B cell (primary cell): ENCODE measurements at regions not wholly inside any gene's neighbourhood (a gene's known extent, or its start where the extent isn't known, plus 50 kb on each side); places are given as distances from the start of the nearest gene placed in this dataset.

Source experiments
- ATAC-seq: fragments of 200-7000 bp; cut with Tn5 transposase; one replicate; pipeline ENCODE4 v1.10.0; 2021; ENCODE audit warnings: low read depth, mild to moderate bottlenecking, moderate number of reproducible peaks, moderate library complexity
- CTCF ChIA-PET: fragments of 350-600 bp; sonication (Branson Sonifier 250); formaldehyde crosslinking; loops from one replicate; lab custom pipeline; 2021; ENCODE audit warnings: antibody characterized with exemption, inconsistent platforms; lab: Charles Lee
- POLR2A ChIA-PET: fragments of 350-600 bp; sonication (Branson Sonifier 250); formaldehyde crosslinking; loops from one replicate; lab custom pipeline; 2021; ENCODE audit warnings: antibody characterized with exemption; lab: Charles Lee
- DNase-seq: peaks from one replicate; pipeline ENCODE4 v3.0.0; 2013
- H2AFZ ChIP-seq: 2 replicates; pipeline ENCODE4 v1.6.1; 2012; ENCODE audit warnings: mild to moderate bottlenecking, low read depth, low read length; ENCODE audit not compliant: insufficient read depth, poor library complexity, severe bottlenecking
- H3K27ac ChIP-seq, 2 donors: 1 replicate in 1 of 2; 2 replicates in 1 of 2; pipeline ENCODE4 v1.5.1; 2012 to 2013; ENCODE audit warnings: low read length in 2 of 2, mild to moderate bottlenecking in 2 of 2, moderate library complexity in 1 of 2
- H3K27me3 ChIP-seq, 4 experiments: fragments of 200-600 bp in 1 of 4; sonication (generic) in 1 of 4; replicated peaks in 1 of 4; 1 replicate in 2 of 4; 2 replicates in 2 of 4; pipeline versions ENCODE4 v1.6.1 to v1.7.0; 2013 to 2016; ENCODE audit warnings: low read length in 3 of 4, mild to moderate bottlenecking in 2 of 4, mixed read lengths in 1 of 4, moderate library complexity in 1 of 4; ENCODE audit not compliant: insufficient read depth in 4 of 4, control insufficient read depth in 3 of 4; ENCODE audit errors: control extremely low read depth in 1 of 4
- H3K36me3 ChIP-seq, 2 experiments: replicated peaks in 1 of 2; 1 replicate in 1 of 2; 2 replicates in 1 of 2; pipeline versions ENCODE4 v1.6.1 to v1.7.1; 2013; ENCODE audit warnings: low read length in 1 of 2; ENCODE audit not compliant: insufficient read depth in 2 of 2, control insufficient read depth in 1 of 2; ENCODE audit errors: control extremely low read depth in 1 of 2, extremely low read depth in 1 of 2
- H3K4me1 ChIP-seq, 2 donors: fragments of 200-600 bp in 1 of 2; sonication (generic) in 1 of 2; 1 replicate in 1 of 2; 2 replicates in 1 of 2; pipeline versions ENCODE4 v1.5.1 to v1.6.1; 2013 to 2017; ENCODE audit warnings: low read length in 2 of 2; ENCODE audit not compliant: control insufficient read depth in 2 of 2, insufficient read depth in 2 of 2
- H3K4me2 ChIP-seq: replicated peaks from 2 replicates; pipeline ENCODE3; 2012; ENCODE audit warnings: mild to moderate bottlenecking, low read depth, low read length; ENCODE audit not compliant: poor library complexity, severe bottlenecking
- H3K4me3 ChIP-seq, 5 experiments: fragments of 200-600 bp in 1 of 5; sonication (generic) in 1 of 5; 1 replicate in 3 of 5; 2 replicates in 2 of 5; pipeline versions ENCODE4 v1.5.1 to v1.7.0; 2011 to 2016; ENCODE audit warnings: low read length in 4 of 5, mild to moderate bottlenecking in 4 of 5, low read depth in 2 of 5, control low read depth in 1 of 5, moderate library complexity in 1 of 5; ENCODE audit not compliant: insufficient read depth in 1 of 5; ENCODE audit errors: control extremely low read depth in 1 of 5, extremely low read depth in 1 of 5
- H3K79me2 ChIP-seq: fragments of 200-600 bp; sonication (generic); one replicate; pipeline ENCODE4 v1.6.0; 2016; ENCODE audit warnings: low read length; ENCODE audit not compliant: control insufficient read depth, insufficient read depth
- H3K9ac ChIP-seq: fragments of 200-600 bp; sonication (generic); 2 replicates; pipeline ENCODE4 v1.6.1; 2017; ENCODE audit warnings: mild to moderate bottlenecking, low read length, moderate library complexity
- H3K9me3 ChIP-seq, 3 donors: one replicate each; pipeline versions ENCODE4 v1.6.1 to v1.7.1; 2013; ENCODE audit warnings: low read length in 2 of 3; ENCODE audit not compliant: control insufficient read depth in 2 of 3, insufficient read depth in 1 of 3; ENCODE audit errors: control extremely low read depth in 1 of 3
- H4K20me1 ChIP-seq: 2 replicates; pipeline ENCODE4 v1.6.0; 2012; ENCODE audit warnings: mild to moderate bottlenecking, low read length; ENCODE audit not compliant: insufficient read depth, control insufficient read depth, poor library complexity, severe bottlenecking
- H3K27ac Mint-ChIP-seq: one replicate; pipeline ENCODE4 v1.8.0; 2021; ENCODE audit warnings: mixed read lengths
- H3K27me3 Mint-ChIP-seq: one replicate; pipeline ENCODE4 v1.8.0; 2021; ENCODE audit warnings: mixed read lengths
- H3K4me1 Mint-ChIP-seq: one replicate; pipeline ENCODE4 v1.8.0; 2021; ENCODE audit warnings: mixed read lengths
- H3K4me3 Mint-ChIP-seq: one replicate; pipeline ENCODE4 v1.8.0; 2021; ENCODE audit warnings: mixed read lengths
- H3K9me3 Mint-ChIP-seq: one replicate; pipeline ENCODE4 v1.8.0; 2022; ENCODE audit warnings: mixed read lengths; ENCODE audit not compliant: insufficient read depth
- EZH2 ChIP-seq: IDR thresholded peaks from 2 replicates; pipeline ENCODE4 v1.6.1; 2012; ENCODE audit warnings: borderline replicate concordance, low read depth, mild to moderate bottlenecking, moderate library complexity, low read length; ENCODE audit not compliant: insufficient read depth, poor library complexity, severe bottlenecking
- WGBS: methylation state at CpG from one replicate; pipeline ENCODE4 v1.1.5; 2013; ENCODE audit warnings: missing lambda C conversion rate; ENCODE audit not compliant: insufficient coverage; 5-methylcytosine and 5-hydroxymethylcytosine counted together
- intact Hi-C: fragments of 100-400 bp; cut with micrococcal nuclease; formaldehyde crosslinking; loops from one replicate; pipeline ENCODE4 v1.10.0; 2022
- TF ChIP-seq, protein P1 (sequence below): fragments of 200-600 bp; IDR thresholded peaks from one replicate; pipeline ENCODE4 v1.8.0; 2022; ENCODE audit warnings: antibody characterized with exemption, mild to moderate bottlenecking

DNA sequence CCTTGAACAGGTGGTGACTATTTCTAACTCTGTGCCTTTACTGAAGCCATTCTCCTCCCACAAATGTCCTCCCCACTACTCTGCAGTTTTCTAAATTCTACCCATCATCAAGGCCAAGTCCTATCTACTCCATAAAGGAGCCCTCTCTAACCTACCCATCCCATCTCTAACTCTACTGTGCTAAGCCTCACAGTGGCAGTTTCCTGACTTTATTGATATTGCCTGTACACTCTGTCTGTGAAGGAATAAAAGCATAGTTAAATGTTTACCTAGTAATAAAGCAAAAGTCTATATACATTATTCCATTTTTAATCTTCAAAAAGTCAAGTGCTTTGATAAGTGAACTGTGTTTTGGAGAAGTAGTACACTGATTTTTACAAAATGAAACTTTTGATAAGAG, 178.4 kb upstream of the HMCN1 start:
- ChIA-PET CTCF (interaction anchor here (0.5 to 1.4 kb wide), 3 partner anchors 40 to 583 kb away, joined by 3 to 4 read pairs (median 3); no protein-coding TSS in a partner anchor), POLR2A (no interaction called here)
- Histone ChIP-seq H3K27me3 (no peaks in the 10 kb centered on the region), H3K27ac (no peak overlapping the region), H3K9me3 (no peaks in the 10 kb centered on the region), H3K79me2 (no peaks in the 10 kb centered on the region), H3K36me3 (no peaks in the 10 kb centered on the region), H3K4me2 (no peak overlapping the region), H4K20me1 (no peaks in the 10 kb centered on the region), H3K4me1 (peaks cover 11 to 14% of the 10 kb centered on the region in 2 donors), H3K9ac (no peak overlapping the region), H2AFZ (no peak overlapping the region), H3K4me3 (no peak overlapping the region)
- H3K4me1 Mint-ChIP-seq, result peaks cover 13% of the 10 kb centered on the region
- H3K27ac Mint-ChIP-seq, result no peak overlapping the region
- no peak for ATAC-seq
- intact Hi-C loops, result no loop called here
- no peak for DNase-seq
- no peaks in the 10 kb centered on the region for H3K27me3 Mint-ChIP-seq
- H3K9me3 Mint-ChIP-seq, result no peaks in the 10 kb centered on the region
- H3K4me3 Mint-ChIP-seq, result no peak overlapping the region
- TF ChIP-seq EZH2, result no peak
- TF ChIP-seq, protein P1, sequence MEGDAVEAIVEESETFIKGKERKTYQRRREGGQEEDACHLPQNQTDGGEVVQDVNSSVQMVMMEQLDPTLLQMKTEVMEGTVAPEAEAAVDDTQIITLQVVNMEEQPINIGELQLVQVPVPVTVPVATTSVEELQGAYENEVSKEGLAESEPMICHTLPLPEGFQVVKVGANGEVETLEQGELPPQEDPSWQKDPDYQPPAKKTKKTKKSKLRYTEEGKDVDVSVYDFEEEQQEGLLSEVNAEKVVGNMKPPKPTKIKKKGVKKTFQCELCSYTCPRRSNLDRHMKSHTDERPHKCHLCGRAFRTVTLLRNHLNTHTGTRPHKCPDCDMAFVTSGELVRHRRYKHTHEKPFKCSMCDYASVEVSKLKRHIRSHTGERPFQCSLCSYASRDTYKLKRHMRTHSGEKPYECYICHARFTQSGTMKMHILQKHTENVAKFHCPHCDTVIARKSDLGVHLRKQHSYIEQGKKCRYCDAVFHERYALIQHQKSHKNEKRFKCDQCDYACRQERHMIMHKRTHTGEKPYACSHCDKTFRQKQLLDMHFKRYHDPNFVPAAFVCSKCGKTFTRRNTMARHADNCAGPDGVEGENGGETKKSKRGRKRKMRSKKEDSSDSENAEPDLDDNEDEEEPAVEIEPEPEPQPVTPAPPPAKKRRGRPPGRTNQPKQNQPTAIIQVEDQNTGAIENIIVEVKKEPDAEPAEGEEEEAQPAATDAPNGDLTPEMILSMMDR, result no peak

DNA sequence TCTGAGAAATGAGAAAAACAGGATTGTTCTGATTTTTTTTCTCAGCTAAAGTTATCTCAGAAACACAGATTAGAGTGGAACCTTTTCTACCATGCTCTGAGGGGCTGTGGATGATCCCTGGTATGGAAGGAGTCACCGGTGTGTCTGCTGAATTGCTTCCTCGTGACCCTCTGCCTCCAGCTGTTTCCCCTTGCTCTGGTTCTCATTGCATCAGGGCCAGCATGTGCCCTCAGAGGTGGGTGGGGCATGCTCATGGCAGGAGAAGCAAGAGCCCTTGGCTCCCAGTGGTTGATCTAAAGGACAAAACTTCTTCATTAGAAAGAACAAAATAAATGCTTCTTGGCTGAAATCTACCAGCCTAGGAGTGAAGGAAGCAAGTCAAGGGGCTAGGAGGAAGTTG, 183.2 kb upstream of the HMCN1 start:
- intact Hi-C loops, result no loop called here

More for the DNA sequence above, 183.2 kb upstream of the HMCN1 start:
- Mint-ChIP-seq H3K27me3 (no peaks in the 10 kb centered on the region), H3K4me3 (no peak overlapping the region), H3K9me3 (no peaks in the 10 kb centered on the region), H3K4me1 (no peaks in the 10 kb centered on the region), H3K27ac (no peak overlapping the region)
- no peak overlapping the region for H3K27ac ChIP-seq
- no peak for DNase-seq
- no peak for TF ChIP-seq EZH2
- TF ChIP-seq, protein P1, result no peak
- H3K9me3 ChIP-seq, result peaks cover 0 to under 1% (median 0%) of the 10 kb centered on the region in 3 donors
- H3K4me3 ChIP-seq, result no peak overlapping the region
- no peak overlapping the region for H2AFZ ChIP-seq
- H3K4me2 ChIP-seq, result no peak overlapping the region
- H3K4me1 ChIP-seq, result no peaks in the 10 kb centered on the region
- H3K27me3 ChIP-seq, result no peaks in the 10 kb centered on the region
- no peak overlapping the region for H3K9ac ChIP-seq
- H4K20me1 ChIP-seq, result no peaks in the 10 kb centered on the region
- ChIA-PET POLR2A (no interaction called here), CTCF (interaction anchor here (1.0 kb wide), 1 partner anchor 45 kb away, joined by 3 read pairs; no protein-coding TSS in a partner anchor)
- no peak for ATAC-seq
- H3K36me3 ChIP-seq, result no peaks in the 10 kb centered on the region
- no peaks in the 10 kb centered on the region for H3K79me2 ChIP-seq
- 55% methylated on average over 2 of the region's 2 CpGs for WGBS
